ENCODE measurements at regions not wholly inside any gene's neighbourhood (a gene's known extent, or its start where the extent isn't known, plus 50 kb on each side); places are given as distances from the start of the nearest gene placed in this dataset.

DNA sequence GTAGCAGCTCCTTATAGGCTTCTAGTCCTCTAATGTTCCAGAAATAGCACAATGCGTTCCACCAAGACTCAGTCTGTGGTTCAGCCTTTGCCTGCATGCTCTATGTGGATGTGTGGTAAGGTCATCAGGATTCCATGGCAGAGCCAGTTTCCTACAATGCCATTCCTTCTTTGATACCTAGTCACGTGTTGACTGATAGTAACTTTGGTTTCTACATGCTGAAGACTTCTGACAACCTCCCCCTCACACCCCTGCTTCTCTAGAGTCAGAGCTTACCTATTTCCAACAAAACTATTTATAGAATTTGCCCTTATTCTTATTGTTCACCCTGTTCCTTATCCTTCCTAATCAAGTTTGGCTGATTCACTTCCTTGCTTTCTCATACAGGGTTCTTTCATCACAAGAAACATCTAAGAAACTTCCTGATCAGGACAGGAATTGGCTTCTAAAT lies 81.1 kb downstream of the CT47B1 start:
- no peak for DNase-seq (ENCODE audit: low spot score)
- Histone ChIP-seq H3K4me1 (ENCODE audit: control insufficient read depth in 4 of 4, insufficient read depth in 4 of 4, low read length in 3 of 4) (peaks cover 0 to 4% (median 0%) of the 10 kb centered on the region in 4 donors), H3K27ac (ENCODE audit: low read depth in 1 of 2, low read length in 2 of 2) (no peak overlapping the region), H3K9ac (ENCODE audit: low read depth in 1 of 2, low read length in 2 of 2) (no peak overlapping the region), H3K36me3 (ENCODE audit: control insufficient read depth in 4 of 4, insufficient read depth in 3 of 4, low read depth in 1 of 4, low read length in 3 of 4) (no peaks in the 10 kb centered on the region), H3K27me3 (ENCODE audit: control insufficient read depth in 4 of 4, insufficient read depth in 4 of 4, low read length in 3 of 4) (peaks cover 0 to 3% (median 0%) of the 10 kb centered on the region in 4 donors), H3K4me3 (ENCODE audit: low read depth in 1 of 3, low read length in 3 of 3) (no peak overlapping the region), H3K9me3 (ENCODE audit: control insufficient read depth in 4 of 4, low read length in 3 of 4) (no peaks in the 10 kb centered on the region)
- TF ChIP-seq NR2F2 (IDR thresholded peaks at IDR 0.05) (no peak), HNF4G (IDR thresholded peaks at IDR 0.05) (no peak), EGR1 (IDR thresholded peaks at IDR 0.05; ENCODE audit: low read depth in 2 of 2) (no peak), TAF1 (conservative IDR thresholded peaks at IDR 0.05) (no peak)
- TF ChIP-seq, protein P1, sequence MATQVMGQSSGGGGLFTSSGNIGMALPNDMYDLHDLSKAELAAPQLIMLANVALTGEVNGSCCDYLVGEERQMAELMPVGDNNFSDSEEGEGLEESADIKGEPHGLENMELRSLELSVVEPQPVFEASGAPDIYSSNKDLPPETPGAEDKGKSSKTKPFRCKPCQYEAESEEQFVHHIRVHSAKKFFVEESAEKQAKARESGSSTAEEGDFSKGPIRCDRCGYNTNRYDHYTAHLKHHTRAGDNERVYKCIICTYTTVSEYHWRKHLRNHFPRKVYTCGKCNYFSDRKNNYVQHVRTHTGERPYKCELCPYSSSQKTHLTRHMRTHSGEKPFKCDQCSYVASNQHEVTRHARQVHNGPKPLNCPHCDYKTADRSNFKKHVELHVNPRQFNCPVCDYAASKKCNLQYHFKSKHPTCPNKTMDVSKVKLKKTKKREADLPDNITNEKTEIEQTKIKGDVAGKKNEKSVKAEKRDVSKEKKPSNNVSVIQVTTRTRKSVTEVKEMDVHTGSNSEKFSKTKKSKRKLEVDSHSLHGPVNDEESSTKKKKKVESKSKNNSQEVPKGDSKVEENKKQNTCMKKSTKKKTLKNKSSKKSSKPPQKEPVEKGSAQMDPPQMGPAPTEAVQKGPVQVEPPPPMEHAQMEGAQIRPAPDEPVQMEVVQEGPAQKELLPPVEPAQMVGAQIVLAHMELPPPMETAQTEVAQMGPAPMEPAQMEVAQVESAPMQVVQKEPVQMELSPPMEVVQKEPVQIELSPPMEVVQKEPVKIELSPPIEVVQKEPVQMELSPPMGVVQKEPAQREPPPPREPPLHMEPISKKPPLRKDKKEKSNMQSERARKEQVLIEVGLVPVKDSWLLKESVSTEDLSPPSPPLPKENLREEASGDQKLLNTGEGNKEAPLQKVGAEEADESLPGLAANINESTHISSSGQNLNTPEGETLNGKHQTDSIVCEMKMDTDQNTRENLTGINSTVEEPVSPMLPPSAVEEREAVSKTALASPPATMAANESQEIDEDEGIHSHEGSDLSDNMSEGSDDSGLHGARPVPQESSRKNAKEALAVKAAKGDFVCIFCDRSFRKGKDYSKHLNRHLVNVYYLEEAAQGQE (IDR thresholded peaks at IDR 0.05): no peak
- TF ChIP-seq, protein P2, sequence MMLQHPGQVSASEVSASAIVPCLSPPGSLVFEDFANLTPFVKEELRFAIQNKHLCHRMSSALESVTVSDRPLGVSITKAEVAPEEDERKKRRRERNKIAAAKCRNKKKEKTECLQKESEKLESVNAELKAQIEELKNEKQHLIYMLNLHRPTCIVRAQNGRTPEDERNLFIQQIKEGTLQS (IDR thresholded peaks at IDR 0.05): no peak
- 80% methylated on average over 2 of the region's 2 CpGs for WGBS

DNA sequence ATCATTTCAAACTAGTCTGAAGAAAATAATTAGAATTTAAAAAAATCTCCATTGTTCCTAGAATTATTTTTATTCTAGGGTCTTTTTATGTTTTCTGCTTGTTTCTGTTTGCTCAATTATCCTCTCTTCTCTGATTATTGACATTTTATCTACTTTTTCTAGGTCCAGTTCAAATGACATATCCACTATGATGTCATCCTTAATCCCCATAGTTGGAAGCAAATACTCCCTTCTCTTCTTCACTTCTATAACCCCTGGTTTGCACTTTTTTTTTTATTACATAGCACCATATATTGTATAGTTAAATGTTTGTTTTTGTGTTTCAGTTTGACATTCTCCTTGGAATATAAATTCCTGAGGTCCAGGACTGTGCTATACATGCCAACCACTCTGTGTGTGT lies 82.6 kb downstream of the CT47B1 start:
- Histone ChIP-seq H3K27me3 (ENCODE audit: control insufficient read depth in 4 of 4, insufficient read depth in 4 of 4, low read length in 3 of 4) (peaks cover 0 to 3% (median 0%) of the 10 kb centered on the region in 4 donors), H3K36me3 (ENCODE audit: control insufficient read depth in 4 of 4, insufficient read depth in 3 of 4, low read depth in 1 of 4, low read length in 3 of 4) (no peaks in the 10 kb centered on the region), H3K9ac (ENCODE audit: low read depth in 1 of 2, low read length in 2 of 2) (no peak overlapping the region), H3K9me3 (ENCODE audit: control insufficient read depth in 4 of 4, low read length in 3 of 4) (no peaks in the 10 kb centered on the region), H3K4me1 (ENCODE audit: control insufficient read depth in 4 of 4, insufficient read depth in 4 of 4, low read length in 3 of 4) (peaks cover 0 to 4% (median 0%) of the 10 kb centered on the region in 4 donors), H3K27ac (ENCODE audit: low read depth in 1 of 2, low read length in 2 of 2) (no peak overlapping the region), H3K4me3 (ENCODE audit: low read depth in 1 of 3, low read length in 3 of 3) (no peak overlapping the region)
- TF ChIP-seq, protein P2 (IDR thresholded peaks at IDR 0.05): no peak
- TF ChIP-seq RXRA (IDR thresholded peaks at IDR 0.05) (no peak), FOXA1 (IDR thresholded peaks at IDR 0.05) (no peak), YY1 (IDR thresholded peaks at IDR 0.05) (no peak), GABPA (IDR thresholded peaks at IDR 0.05 in 1 of 2, conservative IDR thresholded peaks at IDR 0.05 in 1 of 2) (no peak), NR2F2 (IDR thresholded peaks at IDR 0.05) (no peak), HNF4G (IDR thresholded peaks at IDR 0.05) (no peak), TAF1 (conservative IDR thresholded peaks at IDR 0.05) (no peak), HNF4A (conservative IDR thresholded peaks at IDR 0.05) (no peak), EGR1 (IDR thresholded peaks at IDR 0.05; ENCODE audit: low read depth in 2 of 2) (no peak)
- TF ChIP-seq, protein P3, sequence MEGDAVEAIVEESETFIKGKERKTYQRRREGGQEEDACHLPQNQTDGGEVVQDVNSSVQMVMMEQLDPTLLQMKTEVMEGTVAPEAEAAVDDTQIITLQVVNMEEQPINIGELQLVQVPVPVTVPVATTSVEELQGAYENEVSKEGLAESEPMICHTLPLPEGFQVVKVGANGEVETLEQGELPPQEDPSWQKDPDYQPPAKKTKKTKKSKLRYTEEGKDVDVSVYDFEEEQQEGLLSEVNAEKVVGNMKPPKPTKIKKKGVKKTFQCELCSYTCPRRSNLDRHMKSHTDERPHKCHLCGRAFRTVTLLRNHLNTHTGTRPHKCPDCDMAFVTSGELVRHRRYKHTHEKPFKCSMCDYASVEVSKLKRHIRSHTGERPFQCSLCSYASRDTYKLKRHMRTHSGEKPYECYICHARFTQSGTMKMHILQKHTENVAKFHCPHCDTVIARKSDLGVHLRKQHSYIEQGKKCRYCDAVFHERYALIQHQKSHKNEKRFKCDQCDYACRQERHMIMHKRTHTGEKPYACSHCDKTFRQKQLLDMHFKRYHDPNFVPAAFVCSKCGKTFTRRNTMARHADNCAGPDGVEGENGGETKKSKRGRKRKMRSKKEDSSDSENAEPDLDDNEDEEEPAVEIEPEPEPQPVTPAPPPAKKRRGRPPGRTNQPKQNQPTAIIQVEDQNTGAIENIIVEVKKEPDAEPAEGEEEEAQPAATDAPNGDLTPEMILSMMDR (IDR thresholded peaks at IDR 0.05; ENCODE audit: low read depth, low read length, missing input control): no peak
- TF ChIP-seq, protein P4, sequence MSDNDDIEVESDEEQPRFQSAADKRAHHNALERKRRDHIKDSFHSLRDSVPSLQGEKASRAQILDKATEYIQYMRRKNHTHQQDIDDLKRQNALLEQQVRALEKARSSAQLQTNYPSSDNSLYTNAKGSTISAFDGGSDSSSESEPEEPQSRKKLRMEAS (IDR thresholded peaks at IDR 0.05): no peak
- TF ChIP-seq, protein P5, sequence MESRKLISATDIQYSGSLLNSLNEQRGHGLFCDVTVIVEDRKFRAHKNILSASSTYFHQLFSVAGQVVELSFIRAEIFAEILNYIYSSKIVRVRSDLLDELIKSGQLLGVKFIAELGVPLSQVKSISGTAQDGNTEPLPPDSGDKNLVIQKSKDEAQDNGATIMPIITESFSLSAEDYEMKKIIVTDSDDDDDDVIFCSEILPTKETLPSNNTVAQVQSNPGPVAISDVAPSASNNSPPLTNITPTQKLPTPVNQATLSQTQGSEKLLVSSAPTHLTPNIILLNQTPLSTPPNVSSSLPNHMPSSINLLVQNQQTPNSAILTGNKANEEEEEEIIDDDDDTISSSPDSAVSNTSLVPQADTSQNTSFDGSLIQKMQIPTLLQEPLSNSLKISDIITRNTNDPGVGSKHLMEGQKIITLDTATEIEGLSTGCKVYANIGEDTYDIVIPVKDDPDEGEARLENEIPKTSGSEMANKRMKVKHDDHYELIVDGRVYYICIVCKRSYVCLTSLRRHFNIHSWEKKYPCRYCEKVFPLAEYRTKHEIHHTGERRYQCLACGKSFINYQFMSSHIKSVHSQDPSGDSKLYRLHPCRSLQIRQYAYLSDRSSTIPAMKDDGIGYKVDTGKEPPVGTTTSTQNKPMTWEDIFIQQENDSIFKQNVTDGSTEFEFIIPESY (IDR thresholded peaks at IDR 0.05): no peak
- DNase-seq (ENCODE audit: low spot score): no peak

Data from liver (tissue), 8 donors.